BJ (cell line): ENCODE measurements at regions not wholly inside any gene's neighbourhood (a gene's known extent, or its start where the extent isn't known, plus 50 kb on each side); places are given as distances from the start of the nearest gene placed in this dataset.

Experiments used
- CTCF ChIA-PET: fragments of 350-600 bp; formaldehyde crosslinking; extraction: SDS; loops from one replicate; lab custom pipeline; 2021; ENCODE audit warnings: antibody characterized with exemption, inconsistent platforms; lab: Yijun Ruan, JAX
- POLR2A ChIA-PET: fragments of 300-600 bp; sonication (Branson Sonifier 250); formaldehyde crosslinking; extraction: SDS; loops from one replicate; lab custom pipeline; 2021; ENCODE audit warnings: antibody characterized with exemption; lab: Charles Lee
- DNase-seq: peaks from one replicate; pipeline ENCODE4 v3.0.0-alpha.2; 2011; ENCODE audit warnings: low read depth
- H3K27me3 ChIP-seq: 2 replicates; pipeline ENCODE4 v1.6.0; 2011; ENCODE audit warnings: low read length; ENCODE audit not compliant: control insufficient read depth, insufficient read depth
- H3K36me3 ChIP-seq: 2 replicates; pipeline ENCODE4 v1.5.1; 2011; ENCODE audit warnings: low read length; ENCODE audit not compliant: control insufficient read depth, insufficient read depth
- H3K4me3 ChIP-seq: 2 replicates; pipeline ENCODE4 v1.5.1; 2011; ENCODE audit warnings: low read depth, mild to moderate bottlenecking, control low read depth, low read length
- TF ChIP-seq, protein P1 (sequence below): IDR thresholded peaks from 2 replicates; pipeline ENCODE4 v1.5.1; 2011; ENCODE audit warnings: low read depth, mild to moderate bottlenecking, control low read depth, inconsistent platforms, low read length, moderate library complexity; ENCODE audit not compliant: insufficient read depth

GRCh38 chr9:27714388-27714787 is 141.1 kb upstream of the C9orf72 start:
- CTCF ChIA-PET, result no interaction called here
- no peak for DNase-seq
- no peaks in the 10 kb centered on the region for H3K36me3 ChIP-seq
- no peaks in the 10 kb centered on the region for H3K27me3 ChIP-seq
- TF ChIP-seq, protein P1, sequence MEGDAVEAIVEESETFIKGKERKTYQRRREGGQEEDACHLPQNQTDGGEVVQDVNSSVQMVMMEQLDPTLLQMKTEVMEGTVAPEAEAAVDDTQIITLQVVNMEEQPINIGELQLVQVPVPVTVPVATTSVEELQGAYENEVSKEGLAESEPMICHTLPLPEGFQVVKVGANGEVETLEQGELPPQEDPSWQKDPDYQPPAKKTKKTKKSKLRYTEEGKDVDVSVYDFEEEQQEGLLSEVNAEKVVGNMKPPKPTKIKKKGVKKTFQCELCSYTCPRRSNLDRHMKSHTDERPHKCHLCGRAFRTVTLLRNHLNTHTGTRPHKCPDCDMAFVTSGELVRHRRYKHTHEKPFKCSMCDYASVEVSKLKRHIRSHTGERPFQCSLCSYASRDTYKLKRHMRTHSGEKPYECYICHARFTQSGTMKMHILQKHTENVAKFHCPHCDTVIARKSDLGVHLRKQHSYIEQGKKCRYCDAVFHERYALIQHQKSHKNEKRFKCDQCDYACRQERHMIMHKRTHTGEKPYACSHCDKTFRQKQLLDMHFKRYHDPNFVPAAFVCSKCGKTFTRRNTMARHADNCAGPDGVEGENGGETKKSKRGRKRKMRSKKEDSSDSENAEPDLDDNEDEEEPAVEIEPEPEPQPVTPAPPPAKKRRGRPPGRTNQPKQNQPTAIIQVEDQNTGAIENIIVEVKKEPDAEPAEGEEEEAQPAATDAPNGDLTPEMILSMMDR, result no peak
- no peak overlapping the region for H3K4me3 ChIP-seq
- POLR2A ChIA-PET, result no interaction called here

GRCh38 chr9:27715651-27716050 is 142.4 kb upstream of the C9orf72 start:
- H3K27me3 ChIP-seq, result no peaks in the 10 kb centered on the region
- H3K4me3 ChIP-seq, result no peak overlapping the region
- H3K36me3 ChIP-seq, result no peaks in the 10 kb centered on the region
- TF ChIP-seq, protein P1, result no peak
- POLR2A ChIA-PET, result no interaction called here
- DNase-seq, result no peak
- CTCF ChIA-PET, result no interaction called here

- no peaks in the 10 kb centered on the region for H3K36me3 ChIP-seq
- CTCF ChIA-PET, result no interaction called here
- H3K4me3 ChIP-seq, result no peak overlapping the region
- no peak for DNase-seq
- TF ChIP-seq, protein P1, result no peak
- no peaks in the 10 kb centered on the region for H3K27me3 ChIP-seq
- POLR2A ChIA-PET, result no interaction called here
Measured at GRCh38 chr9:27717991-27718390, 144.7 kb upstream of the C9orf72 start.

DNA sequence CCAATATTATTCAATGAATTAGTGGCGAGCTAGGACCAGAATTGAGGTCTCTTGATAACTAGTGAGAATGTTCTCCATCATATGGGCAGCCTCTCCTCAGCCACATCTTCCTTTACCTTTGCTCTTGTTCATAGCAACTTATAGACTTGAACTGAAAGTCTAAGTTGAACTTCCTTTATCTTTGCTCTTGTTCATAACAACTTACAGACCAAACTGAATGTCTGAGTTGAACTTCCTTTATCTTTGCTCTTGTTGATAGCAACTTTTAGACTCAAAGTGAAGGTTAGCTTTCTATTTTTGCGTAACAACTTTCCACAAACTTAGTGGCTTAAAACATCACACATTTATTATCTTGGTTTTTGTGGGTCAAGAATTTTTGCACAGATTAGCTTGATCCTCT is 146.4 kb upstream of the C9orf72 start:
- DNase-seq, result no peak

GRCh38 chr9:27722866-27723265 is 149.6 kb upstream of the C9orf72 start:
- TF ChIP-seq, protein P1, result no peak
- CTCF ChIA-PET, result interaction anchor here (0.6 kb wide), 1 partner anchor 18 kb away, joined by 3 read pairs; no protein-coding TSS in a partner anchor
- no peak for DNase-seq
- no peaks in the 10 kb centered on the region for H3K36me3 ChIP-seq
- H3K27me3 ChIP-seq, result no peaks in the 10 kb centered on the region
- POLR2A ChIA-PET, result no interaction called here
- no peak overlapping the region for H3K4me3 ChIP-seq

More for the DNA sequence above, 146.4 kb upstream of the C9orf72 start:
- ChIA-PET CTCF (interaction anchor here (2.9 kb wide), 1 partner anchor 353 kb away, joined by 11 read pairs; no protein-coding TSS in a partner anchor), POLR2A (no interaction called here)
- TF ChIP-seq, protein P1, result no peak
- no peaks in the 10 kb centered on the region for H3K36me3 ChIP-seq
- no peak overlapping the region for H3K4me3 ChIP-seq
- no peaks in the 10 kb centered on the region for H3K27me3 ChIP-seq
